ENCODE measurements at regions not wholly inside any gene's neighbourhood (a gene's known extent, or its start where the extent isn't known, plus 50 kb on each side); places are given as distances from the start of the nearest gene placed in this dataset.

DNA sequence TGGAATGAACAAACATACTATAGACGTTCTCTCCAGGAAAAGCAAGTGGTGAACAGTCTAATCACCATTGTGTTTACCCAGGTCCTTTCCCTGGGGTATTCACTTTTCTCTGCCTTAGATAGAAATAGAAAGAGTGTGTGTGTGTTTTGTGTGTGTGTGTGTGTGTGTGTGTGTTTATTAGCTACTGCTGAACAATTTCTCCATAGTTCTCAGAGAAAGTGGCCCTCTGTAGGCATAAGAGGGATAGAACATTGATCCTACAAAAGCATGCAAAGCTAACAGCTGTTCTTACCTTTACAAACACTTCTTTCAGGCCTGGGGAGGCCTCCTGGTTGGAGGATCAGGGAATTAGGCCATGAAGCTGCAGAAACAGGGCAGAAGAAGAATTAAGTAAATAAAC lies 665.7 kb upstream of the TBX3 start:
- TF ChIP-seq, protein P1, sequence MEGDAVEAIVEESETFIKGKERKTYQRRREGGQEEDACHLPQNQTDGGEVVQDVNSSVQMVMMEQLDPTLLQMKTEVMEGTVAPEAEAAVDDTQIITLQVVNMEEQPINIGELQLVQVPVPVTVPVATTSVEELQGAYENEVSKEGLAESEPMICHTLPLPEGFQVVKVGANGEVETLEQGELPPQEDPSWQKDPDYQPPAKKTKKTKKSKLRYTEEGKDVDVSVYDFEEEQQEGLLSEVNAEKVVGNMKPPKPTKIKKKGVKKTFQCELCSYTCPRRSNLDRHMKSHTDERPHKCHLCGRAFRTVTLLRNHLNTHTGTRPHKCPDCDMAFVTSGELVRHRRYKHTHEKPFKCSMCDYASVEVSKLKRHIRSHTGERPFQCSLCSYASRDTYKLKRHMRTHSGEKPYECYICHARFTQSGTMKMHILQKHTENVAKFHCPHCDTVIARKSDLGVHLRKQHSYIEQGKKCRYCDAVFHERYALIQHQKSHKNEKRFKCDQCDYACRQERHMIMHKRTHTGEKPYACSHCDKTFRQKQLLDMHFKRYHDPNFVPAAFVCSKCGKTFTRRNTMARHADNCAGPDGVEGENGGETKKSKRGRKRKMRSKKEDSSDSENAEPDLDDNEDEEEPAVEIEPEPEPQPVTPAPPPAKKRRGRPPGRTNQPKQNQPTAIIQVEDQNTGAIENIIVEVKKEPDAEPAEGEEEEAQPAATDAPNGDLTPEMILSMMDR (conservative IDR thresholded peaks at IDR 0.05; ENCODE audit: low read depth, low read length) = no peak
- TF ChIP-seq EZH2phosphoT487 (IDR thresholded peaks at IDR 0.05; ENCODE audit: borderline replicate concordance, low read length) = no peak
- TF ChIP-seq EZH2 (IDR thresholded peaks at IDR 0.05; ENCODE audit: low read length, unreplicated experiment) = no peak
